Neural crest cell (in vitro differentiated cells): ENCODE measurements at regions not wholly inside any gene's neighbourhood (a gene's known extent, or its start where the extent isn't known, plus 50 kb on each side); places are given as distances from the start of the nearest gene placed in this dataset.

ENCODE experiments used
- DNase-seq: peaks from one replicate; pipeline ENCODE4 v3.0.0; 2021; ENCODE audit warnings: low read depth, mixed read lengths, low spot score
- H3K27ac Mint-ChIP-seq: one replicate; pipeline ENCODE4 v1.8.0; 2021; ENCODE audit warnings: mild to moderate bottlenecking, mixed read lengths; ENCODE audit not compliant: unreplicated experiment
- H3K27me3 Mint-ChIP-seq: 2 replicates; pipeline ENCODE4 v1.8.0; 2021; ENCODE audit warnings: low read depth, mild to moderate bottlenecking, mixed read lengths
- H3K36me3 Mint-ChIP-seq: 2 replicates; pipeline ENCODE4 v1.8.0; 2021; ENCODE audit warnings: low read depth, mild to moderate bottlenecking, mixed read lengths
- H3K4me1 Mint-ChIP-seq: 2 replicates; pipeline ENCODE4 v1.8.0; 2021; ENCODE audit warnings: mixed read lengths
- H3K4me3 Mint-ChIP-seq: one replicate; pipeline ENCODE4 v1.8.0; 2021; ENCODE audit warnings: mild to moderate bottlenecking, mixed read lengths
- H3K9me3 Mint-ChIP-seq: 2 replicates; pipeline ENCODE4 v1.8.0; 2021; ENCODE audit warnings: mixed read lengths
- TF ChIP-seq, protein P1 (sequence below): fragments of 200-600 bp; sonication (generic); conservative IDR thresholded peaks from 2 replicates; pipeline ENCODE4 v1.5.0; 2021; ENCODE audit warnings: antibody characterized with exemption, mild to moderate bottlenecking

DNA sequence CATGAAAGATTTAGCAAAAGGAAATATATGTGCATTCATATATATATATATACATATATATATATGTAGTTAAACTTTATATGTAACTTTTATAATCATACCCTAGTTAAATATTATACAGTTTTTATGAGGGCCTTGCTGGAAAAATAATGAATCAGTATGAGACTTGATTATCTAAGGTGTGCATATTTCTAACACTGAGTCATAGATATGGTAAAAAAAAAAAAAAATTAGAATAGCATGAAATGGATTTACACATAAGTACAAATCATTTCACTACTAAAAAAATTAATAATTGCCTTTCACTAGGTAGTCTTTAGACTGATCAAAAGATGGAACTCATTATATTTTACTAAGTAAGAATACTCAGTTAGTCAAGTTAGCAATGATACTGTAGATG, 51.3 kb upstream of the DST start:
- H3K36me3 Mint-ChIP-seq: peaks cover 10% of the 10 kb centered on the region
- H3K27me3 Mint-ChIP-seq: no peaks in the 10 kb centered on the region
- H3K4me3 Mint-ChIP-seq: no peak overlapping the region
- peaks cover 1% of the 10 kb centered on the region for H3K9me3 Mint-ChIP-seq
- H3K27ac Mint-ChIP-seq: no peak overlapping the region
- peaks cover 10% of the 10 kb centered on the region for H3K4me1 Mint-ChIP-seq
- TF ChIP-seq, protein P1, sequence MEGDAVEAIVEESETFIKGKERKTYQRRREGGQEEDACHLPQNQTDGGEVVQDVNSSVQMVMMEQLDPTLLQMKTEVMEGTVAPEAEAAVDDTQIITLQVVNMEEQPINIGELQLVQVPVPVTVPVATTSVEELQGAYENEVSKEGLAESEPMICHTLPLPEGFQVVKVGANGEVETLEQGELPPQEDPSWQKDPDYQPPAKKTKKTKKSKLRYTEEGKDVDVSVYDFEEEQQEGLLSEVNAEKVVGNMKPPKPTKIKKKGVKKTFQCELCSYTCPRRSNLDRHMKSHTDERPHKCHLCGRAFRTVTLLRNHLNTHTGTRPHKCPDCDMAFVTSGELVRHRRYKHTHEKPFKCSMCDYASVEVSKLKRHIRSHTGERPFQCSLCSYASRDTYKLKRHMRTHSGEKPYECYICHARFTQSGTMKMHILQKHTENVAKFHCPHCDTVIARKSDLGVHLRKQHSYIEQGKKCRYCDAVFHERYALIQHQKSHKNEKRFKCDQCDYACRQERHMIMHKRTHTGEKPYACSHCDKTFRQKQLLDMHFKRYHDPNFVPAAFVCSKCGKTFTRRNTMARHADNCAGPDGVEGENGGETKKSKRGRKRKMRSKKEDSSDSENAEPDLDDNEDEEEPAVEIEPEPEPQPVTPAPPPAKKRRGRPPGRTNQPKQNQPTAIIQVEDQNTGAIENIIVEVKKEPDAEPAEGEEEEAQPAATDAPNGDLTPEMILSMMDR: no peak
- no peak for DNase-seq

DNA sequence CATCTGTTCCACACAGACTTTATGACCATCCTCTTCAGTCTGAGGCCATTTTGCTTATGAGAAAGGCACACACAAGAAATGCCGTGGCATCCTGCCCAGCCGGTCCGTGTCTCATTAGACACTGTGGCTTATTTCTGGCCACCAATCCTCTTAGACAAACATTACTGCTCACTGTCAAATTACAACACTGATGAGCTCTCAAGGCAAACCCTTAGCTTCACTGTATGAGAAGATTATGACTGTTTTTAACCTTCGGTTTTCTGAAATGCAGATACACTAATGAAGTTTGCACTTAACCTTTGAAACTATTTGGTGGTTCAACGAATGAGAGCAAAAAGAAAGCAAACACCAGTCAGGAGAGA, 50.5 kb upstream of the DST start:
- Mint-ChIP-seq H3K9me3 (no peaks in the 10 kb centered on the region), H3K4me3 (no peak overlapping the region), H3K27ac (no peak overlapping the region), H3K27me3 (no peaks in the 10 kb centered on the region), H3K36me3 (peaks cover 8% of the 10 kb centered on the region), H3K4me1 (peaks cover 8% of the 10 kb centered on the region)
- DNase-seq: no peak
- TF ChIP-seq, protein P1: no peak

DNA sequence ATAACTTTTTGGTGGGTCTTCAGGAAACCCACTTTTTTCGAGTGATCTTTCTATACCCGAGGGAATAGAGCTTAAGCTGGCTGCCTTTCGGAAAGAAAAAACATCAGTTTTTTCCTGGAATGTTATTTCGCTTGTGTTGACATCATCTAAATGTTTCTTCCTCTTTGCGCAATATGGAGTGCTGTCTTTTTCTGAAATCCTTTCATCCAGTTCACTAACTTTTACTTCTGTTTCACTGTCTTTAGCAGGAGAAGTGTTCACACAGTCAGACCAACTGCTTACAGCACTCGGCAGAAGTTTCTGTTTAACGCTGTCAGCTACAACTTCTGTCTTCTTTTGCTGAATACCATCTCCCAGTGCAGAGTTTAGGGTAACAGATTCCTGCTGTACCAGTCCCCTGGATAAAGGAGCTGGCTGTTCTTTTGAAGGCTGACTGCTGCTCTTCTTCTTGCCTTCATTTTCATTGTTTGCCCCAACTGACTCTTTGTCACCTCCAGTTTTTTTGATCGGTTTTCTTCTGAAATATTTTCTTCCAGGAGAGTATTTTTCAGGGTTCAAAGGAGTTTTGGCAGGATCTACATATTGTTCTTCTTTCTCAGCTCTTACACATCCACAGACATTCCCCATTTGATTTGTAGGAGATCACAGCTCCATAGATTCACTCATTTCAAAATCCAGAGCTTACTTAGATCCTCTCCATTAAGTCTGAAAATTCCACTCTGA, 50.0 kb upstream of the DST start:
- no peak for DNase-seq
- Mint-ChIP-seq H3K4me1 (peaks cover 8% of the 10 kb centered on the region), H3K36me3 (peaks cover 8% of the 10 kb centered on the region), H3K4me3 (no peak overlapping the region), H3K27me3 (no peaks in the 10 kb centered on the region), H3K9me3 (no peaks in the 10 kb centered on the region), H3K27ac (no peak overlapping the region)
- TF ChIP-seq, protein P1: no peak
